ENCODE measurements at regions not wholly inside any gene's neighbourhood (a gene's known extent, or its start where the extent isn't known, plus 50 kb on each side); places are given as distances from the start of the nearest gene placed in this dataset.

DNA sequence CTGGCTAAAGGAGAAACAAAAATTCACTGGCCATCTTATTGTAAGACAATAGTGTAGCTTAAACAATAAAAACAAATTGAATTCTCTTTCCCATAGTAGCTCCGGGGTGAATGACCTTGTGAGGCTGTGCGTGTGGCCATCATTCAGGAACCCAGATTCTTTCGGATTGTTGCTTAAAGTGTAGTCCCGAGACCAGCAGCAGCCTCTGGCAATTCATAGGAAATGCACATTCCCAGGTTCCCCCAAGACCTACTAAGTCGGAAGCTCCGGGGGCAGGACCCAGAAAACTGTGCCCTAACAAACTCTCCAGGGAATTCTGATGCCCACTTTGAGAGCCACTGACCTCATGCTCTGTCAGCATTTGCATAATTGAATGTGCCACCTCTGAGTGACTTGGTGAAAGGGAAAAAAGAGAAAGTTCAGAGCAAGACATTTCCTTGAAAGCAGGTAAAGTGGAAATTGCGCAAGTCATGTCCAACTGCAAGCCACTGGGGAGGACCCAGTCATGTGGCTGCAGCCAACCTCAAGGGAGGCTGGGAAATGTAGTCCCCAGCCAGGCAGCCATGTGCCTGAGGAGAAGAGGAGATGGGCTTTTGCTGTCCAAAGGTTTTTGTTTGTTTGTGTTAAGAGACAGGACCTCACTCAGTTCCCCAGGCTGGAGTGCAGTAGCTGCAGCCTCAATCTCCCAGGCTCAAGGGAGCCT is 50.7 kb upstream of the PNMA8B start:
- peak; percentile 67 for DNase-seq

DNA sequence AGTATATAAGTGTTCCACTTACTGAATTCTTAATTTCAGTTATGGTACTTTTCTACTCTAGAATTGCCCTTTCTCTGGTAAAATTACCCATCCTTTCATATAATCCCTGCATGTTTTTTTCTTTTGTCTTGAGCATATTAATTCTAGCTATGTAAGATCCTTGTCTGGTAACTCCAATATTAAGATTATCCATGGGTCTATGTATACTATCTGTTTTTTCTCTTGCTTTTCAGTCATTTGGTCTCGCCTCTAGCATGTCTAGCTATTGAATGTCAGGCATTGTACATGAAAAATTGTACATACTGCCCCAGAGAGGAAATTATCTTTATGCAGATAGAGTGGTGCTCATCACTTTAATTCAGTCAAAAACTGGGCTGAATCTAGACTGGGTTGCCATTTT is 50.4 kb upstream of the CALM3 start:
- DNase-seq = no peak

DNA sequence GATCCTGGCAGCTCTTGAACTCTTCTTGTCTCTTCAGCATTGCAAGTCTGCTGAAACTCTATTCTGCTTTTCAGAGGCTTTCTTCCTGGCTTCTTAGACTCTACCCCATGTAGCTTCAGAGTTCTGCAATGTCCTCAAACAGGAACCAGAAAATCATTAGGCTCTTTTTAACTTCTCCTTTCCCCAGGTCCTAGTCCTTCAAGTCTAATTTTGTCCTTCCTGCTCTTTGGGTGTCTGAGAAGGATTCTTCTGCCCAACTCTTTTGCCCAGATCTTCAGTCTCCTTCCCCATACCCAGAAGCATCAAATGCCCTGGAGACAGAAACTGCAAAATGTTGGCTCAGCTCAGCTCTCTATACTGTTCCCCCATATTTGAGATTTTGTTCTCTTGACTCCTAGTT is 50.0 kb upstream of the CALM3 start:
- DNase-seq = no peak

All from islet precursor cell (in vitro differentiated cells).